ENCODE measurements at regions not wholly inside any gene's neighbourhood (a gene's known extent, or its start where the extent isn't known, plus 50 kb on each side); places are given as distances from the start of the nearest gene placed in this dataset.

- intact Hi-C loops (cut with micrococcal nuclease) = no loop called here
- Mint-ChIP-seq H3K9me3 (ENCODE audit: unreplicated experiment) (peaks cover 10% of the 10 kb centered on the region), H3K27ac (ENCODE audit: low read depth, unreplicated experiment) (no peak overlapping the region), H3K4me1 (ENCODE audit: insufficient read depth, unreplicated experiment) (no peaks in the 10 kb centered on the region), H3K4me3 (ENCODE audit: unreplicated experiment) (no peak overlapping the region), H3K27me3 (ENCODE audit: insufficient read depth, unreplicated experiment) (no peaks in the 10 kb centered on the region), H3K36me3 (ENCODE audit: insufficient read depth, unreplicated experiment) (no peaks in the 10 kb centered on the region)
- no peak for DNase-seq (ENCODE audit: unreplicated experiment)
- CTCF ChIA-PET = interaction anchor here (0.6 kb wide), 1 partner anchor 84 kb away, joined by 3 read pairs; no protein-coding TSS in a partner anchor
- POLR2A ChIA-PET = no interaction called here
- no peak for TF ChIP-seq CTCF (IDR thresholded peaks at IDR 0.05; ENCODE audit: unreplicated experiment)
- no TSS peak for BruUV-seq (replicated peaks)
These were observed 74.5 kb downstream of the EDN1 start for GRCh38 chr6:12364621-12365020.

- intact Hi-C loops (cut with micrococcal nuclease) = no loop called here
- Mint-ChIP-seq H3K9me3 (ENCODE audit: unreplicated experiment) (peaks cover 10% of the 10 kb centered on the region), H3K36me3 (ENCODE audit: insufficient read depth, unreplicated experiment) (no peaks in the 10 kb centered on the region), H3K27ac (ENCODE audit: low read depth, unreplicated experiment) (no peak overlapping the region), H3K4me1 (ENCODE audit: insufficient read depth, unreplicated experiment) (peaks cover 10% of the 10 kb centered on the region), H3K27me3 (ENCODE audit: insufficient read depth, unreplicated experiment) (no peaks in the 10 kb centered on the region), H3K4me3 (ENCODE audit: unreplicated experiment) (no peak overlapping the region)
- TF ChIP-seq CTCF (IDR thresholded peaks at IDR 0.05; ENCODE audit: unreplicated experiment) = no peak
- ChIA-PET CTCF (interaction anchor here (0.9 kb wide), 1 partner anchor 236 kb away, joined by 3 read pairs; no protein-coding TSS in a partner anchor), POLR2A (interaction anchor here (0.7 to 1.2 kb wide), 2 partner anchors 11 to 12 kb away, joined by 3 read pairs; no protein-coding TSS in a partner anchor)
- no peak for DNase-seq (ENCODE audit: unreplicated experiment)
- no TSS peak for BruUV-seq (replicated peaks)
These were observed 76.6 kb downstream of the EDN1 start for GRCh38 chr6:12366731-12367130.

GRCh38 chr6:12367412-12367811 lies 77.3 kb downstream of the EDN1 start:
- no peak for TF ChIP-seq CTCF (IDR thresholded peaks at IDR 0.05; ENCODE audit: unreplicated experiment)
- Mint-ChIP-seq H3K36me3 (ENCODE audit: insufficient read depth, unreplicated experiment) (no peaks in the 10 kb centered on the region), H3K4me3 (ENCODE audit: unreplicated experiment) (no peak overlapping the region), H3K27me3 (ENCODE audit: insufficient read depth, unreplicated experiment) (no peaks in the 10 kb centered on the region), H3K4me1 (ENCODE audit: insufficient read depth, unreplicated experiment) (peaks cover 12% of the 10 kb centered on the region), H3K27ac (ENCODE audit: low read depth, unreplicated experiment) (no peak overlapping the region), H3K9me3 (ENCODE audit: unreplicated experiment) (peaks cover 10% of the 10 kb centered on the region)
- CTCF ChIA-PET = interaction anchor here (1.2 kb wide), 1 partner anchor 8 kb away, joined by 3 read pairs; no protein-coding TSS in a partner anchor
- POLR2A ChIA-PET = interaction anchor here (1.2 kb wide), 1 partner anchor 13 kb away, joined by 3 read pairs; no protein-coding TSS in a partner anchor
- intact Hi-C loops (cut with micrococcal nuclease) = no loop called here
- no TSS peak for BruUV-seq (replicated peaks)
- DNase-seq (ENCODE audit: unreplicated experiment) = no peak

DNA sequence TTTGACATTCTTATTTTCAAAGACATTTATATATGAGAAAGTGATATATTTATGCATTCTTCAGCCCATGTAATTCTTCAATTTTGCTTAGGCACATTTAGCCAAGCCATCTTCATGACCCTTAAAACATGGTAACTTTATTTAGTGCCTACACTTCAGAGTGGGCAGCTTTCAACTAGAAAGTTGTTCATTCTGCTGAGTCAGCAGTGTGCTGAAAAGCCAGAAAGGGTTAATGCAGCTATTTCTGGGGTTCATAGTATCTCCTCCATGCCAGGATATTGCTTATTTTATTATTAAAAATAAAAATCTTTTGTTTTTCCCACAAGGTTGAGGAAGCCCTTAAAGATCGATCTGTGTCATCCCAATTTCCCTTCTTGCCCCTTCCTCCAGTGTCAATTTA lies 79.2 kb downstream of the EDN1 start:
- intact Hi-C loops (cut with micrococcal nuclease) = no loop called here

More for the DNA sequence above, 79.2 kb downstream of the EDN1 start:
- no peak overlapping the region for H3K4me3 Mint-ChIP-seq (ENCODE audit: unreplicated experiment)
- no TSS peak for BruUV-seq (replicated peaks)
- CTCF ChIA-PET = interaction anchor here (0.5 to 1.1 kb wide), 7 partner anchors 10 to 235 kb away, joined by 3 to 6 read pairs (median 4); no protein-coding TSS in a partner anchor
- H3K36me3 Mint-ChIP-seq (ENCODE audit: insufficient read depth, unreplicated experiment) = no peaks in the 10 kb centered on the region
- peaks cover 10% of the 10 kb centered on the region for H3K9me3 Mint-ChIP-seq (ENCODE audit: unreplicated experiment)
- no peak for DNase-seq (ENCODE audit: unreplicated experiment)
- no peaks in the 10 kb centered on the region for H3K27me3 Mint-ChIP-seq (ENCODE audit: insufficient read depth, unreplicated experiment)
- TF ChIP-seq CTCF (IDR thresholded peaks at IDR 0.05; ENCODE audit: unreplicated experiment) = no peak
- peaks cover 12% of the 10 kb centered on the region for H3K4me1 Mint-ChIP-seq (ENCODE audit: insufficient read depth, unreplicated experiment)
- POLR2A ChIA-PET = interaction anchor here (0.5 to 1.0 kb wide), 2 partner anchors 10 to 11 kb away, joined by 3 to 5 read pairs; no protein-coding TSS in a partner anchor
- H3K27ac Mint-ChIP-seq (ENCODE audit: low read depth, unreplicated experiment) = no peak overlapping the region
